D721Med (cell line): ENCODE measurements at regions not wholly inside any gene's neighbourhood (a gene's known extent, or its start where the extent isn't known, plus 50 kb on each side); places are given as distances from the start of the nearest gene placed in this dataset.

Experiments
- DNase-seq: peaks from one replicate; pipeline ENCODE4 v3.0.0; 2011; ENCODE audit warnings: low spot score; ENCODE audit not compliant: insufficient read length
- FAIRE-seq: peaks from 2 replicates; lab custom pipeline; 2011; peaks lifted over from hg19 to GRCh38; lab: Jason Lieb, UNC
- CTCF ChIP-seq: IDR thresholded peaks from 2 replicates; pipeline ENCODE4 v1.5.1; 2012; ENCODE audit warnings: mild to moderate bottlenecking, control low read depth; ENCODE audit not compliant: insufficient read depth; ENCODE audit errors: missing control alignments

GRCh38 chr15:79197285-79197684 is 85.2 kb upstream of the ANKRD34C start:
- FAIRE-seq (no peak), DNase-seq (no peak)
- TF ChIP-seq CTCF = no peak

- DNase-seq (no peak), FAIRE-seq (no peak)
- no peak for TF ChIP-seq CTCF
Observed at GRCh38 chr15:79195802-79196201, 86.7 kb upstream of the ANKRD34C start.

- TF ChIP-seq CTCF = no peak
- FAIRE-seq = no peak
Observed at GRCh38 chr15:79195239-79195638, 87.3 kb upstream of the ANKRD34C start.

GRCh38 chr15:79194386-79194785 is 88.1 kb upstream of the ANKRD34C start:
- TF ChIP-seq CTCF = no peak
- FAIRE-seq = no peak
- DNase-seq = no peak

More at GRCh38 chr15:79195239-79195638, 87.3 kb upstream of the ANKRD34C start:
- DNase-seq = no peak

GRCh38 chr15:79193549-79193948 is 89.0 kb upstream of the ANKRD34C start:
- TF ChIP-seq CTCF = no peak
- DNase-seq (no peak), FAIRE-seq (no peak)

- no peak for FAIRE-seq
- TF ChIP-seq CTCF = no peak
- no peak for DNase-seq
Observed at GRCh38 chr15:79193103-79193502, 89.4 kb upstream of the ANKRD34C start.

- no peak for FAIRE-seq
- no peak for DNase-seq
- TF ChIP-seq CTCF = no peak
Observed at GRCh38 chr15:79192462-79193036, 90.0 kb upstream of the ANKRD34C start.
